ENCODE measurements at regions not wholly inside any gene's neighbourhood (a gene's known extent, or its start where the extent isn't known, plus 50 kb on each side); places are given as distances from the start of the nearest gene placed in this dataset.

- H3K4me1 Mint-ChIP-seq (ENCODE audit: unreplicated experiment), result no peaks in the 10 kb centered on the region
- H3K9me3 Mint-ChIP-seq (ENCODE audit: unreplicated experiment), result no peaks in the 10 kb centered on the region
These were observed 96.5 kb upstream of the PUDP start for GRCh38 chrX:7244405-7244804.

GRCh38 chrX:7242613-7243012, 94.7 kb upstream of the PUDP start:
- H3K27ac Mint-ChIP-seq (ENCODE audit: unreplicated experiment), result no peak overlapping the region
- H3K27me3 Mint-ChIP-seq (ENCODE audit: unreplicated experiment), result no peaks in the 10 kb centered on the region
- no peaks in the 10 kb centered on the region for H3K36me3 Mint-ChIP-seq (ENCODE audit: unreplicated experiment)
- no peak for TF ChIP-seq CTCF (IDR thresholded peaks at IDR 0.05)
- H3K4me3 Mint-ChIP-seq (ENCODE audit: unreplicated experiment), result no peak overlapping the region
- H3K4me1 Mint-ChIP-seq (ENCODE audit: unreplicated experiment), result no peaks in the 10 kb centered on the region
- DNase-seq (ENCODE audit: extremely low spot score, unreplicated experiment), result no peak
- no peaks in the 10 kb centered on the region for H3K9me3 Mint-ChIP-seq (ENCODE audit: unreplicated experiment)

More at GRCh38 chrX:7244405-7244804, 96.5 kb upstream of the PUDP start:
- no peak overlapping the region for H3K4me3 Mint-ChIP-seq (ENCODE audit: unreplicated experiment)
- no peak for DNase-seq (ENCODE audit: extremely low spot score, unreplicated experiment)
- H3K27ac Mint-ChIP-seq (ENCODE audit: unreplicated experiment), result no peak overlapping the region
- H3K27me3 Mint-ChIP-seq (ENCODE audit: unreplicated experiment), result no peaks in the 10 kb centered on the region
- TF ChIP-seq CTCF (IDR thresholded peaks at IDR 0.05), result no peak
- H3K36me3 Mint-ChIP-seq (ENCODE audit: unreplicated experiment), result peaks cover 2% of the 10 kb centered on the region

GRCh38 chrX:7240929-7241328, 93.0 kb upstream of the PUDP start:
- H3K9me3 Mint-ChIP-seq (ENCODE audit: unreplicated experiment), result no peaks in the 10 kb centered on the region
- TF ChIP-seq CTCF (IDR thresholded peaks at IDR 0.05), result no peak
- H3K27me3 Mint-ChIP-seq (ENCODE audit: unreplicated experiment), result no peaks in the 10 kb centered on the region
- H3K36me3 Mint-ChIP-seq (ENCODE audit: unreplicated experiment), result no peaks in the 10 kb centered on the region
- no peak overlapping the region for H3K27ac Mint-ChIP-seq (ENCODE audit: unreplicated experiment)
- DNase-seq (ENCODE audit: extremely low spot score, unreplicated experiment), result no peak
- H3K4me1 Mint-ChIP-seq (ENCODE audit: unreplicated experiment), result no peaks in the 10 kb centered on the region
- no peak overlapping the region for H3K4me3 Mint-ChIP-seq (ENCODE audit: unreplicated experiment)

- H3K4me3 Mint-ChIP-seq (ENCODE audit: unreplicated experiment), result no peak overlapping the region
- no peaks in the 10 kb centered on the region for H3K9me3 Mint-ChIP-seq (ENCODE audit: unreplicated experiment)
- DNase-seq (ENCODE audit: extremely low spot score, unreplicated experiment), result no peak
- peaks cover 9% of the 10 kb centered on the region for H3K4me1 Mint-ChIP-seq (ENCODE audit: unreplicated experiment)
- H3K27ac Mint-ChIP-seq (ENCODE audit: unreplicated experiment), result no peak overlapping the region
- no peak for TF ChIP-seq CTCF (IDR thresholded peaks at IDR 0.05)
- H3K27me3 Mint-ChIP-seq (ENCODE audit: unreplicated experiment), result no peaks in the 10 kb centered on the region
- no peaks in the 10 kb centered on the region for H3K36me3 Mint-ChIP-seq (ENCODE audit: unreplicated experiment)
These were observed 87.1 kb upstream of the PUDP start for GRCh38 chrX:7235071-7235470.

GRCh38 chrX:7233580-7234406, 85.8 kb upstream of the PUDP start:
- peak; percentile 33 for TF ChIP-seq CTCF (IDR thresholded peaks at IDR 0.05)
- Mint-ChIP-seq H3K4me3 (ENCODE audit: unreplicated experiment) (no peak overlapping the region), H3K4me1 (ENCODE audit: unreplicated experiment) (peaks cover 9% of the 10 kb centered on the region), H3K27me3 (ENCODE audit: unreplicated experiment) (no peaks in the 10 kb centered on the region), H3K36me3 (ENCODE audit: unreplicated experiment) (no peaks in the 10 kb centered on the region), H3K9me3 (ENCODE audit: unreplicated experiment) (no peaks in the 10 kb centered on the region), H3K27ac (ENCODE audit: unreplicated experiment) (no peak overlapping the region)
- no peak for DNase-seq (ENCODE audit: extremely low spot score, unreplicated experiment)
